OCI-LY1 (cell line): ENCODE measurements at regions not wholly inside any gene's neighbourhood (a gene's known extent, or its start where the extent isn't known, plus 50 kb on each side); places are given as distances from the start of the nearest gene placed in this dataset.

Experiments used
- H2AFZ ChIP-seq: fragments of 200-600 bp; sonication (generic), shearing (Covaris generic); 2 replicates; pipeline ENCODE4 v1.6.0; 2014; ENCODE audit warnings: antibody characterized with exemption, mild to moderate bottlenecking, low read length
- H3F3A ChIP-seq: fragments of 200-600 bp; sonication (generic), shearing (Covaris generic); 2 replicates; pipeline ENCODE4 v1.6.0; 2014; ENCODE audit warnings: mild to moderate bottlenecking, antibody characterized with exemption, low read length, moderate library complexity; ENCODE audit not compliant: insufficient read depth
- H3K27ac ChIP-seq: fragments of 200-600 bp; sonication (generic); 2 replicates; pipeline ENCODE4 v1.5.1; 2014; ENCODE audit warnings: low read length, mixed run types, mild to moderate bottlenecking, low read depth; ENCODE audit not compliant: poor library complexity, severe bottlenecking
- H3K27me3 ChIP-seq: fragments of 200-600 bp; sonication (generic); 2 replicates; pipeline ENCODE4 v1.6.0; 2014; ENCODE audit warnings: antibody characterized with exemption, mild to moderate bottlenecking, low read length, moderate library complexity; ENCODE audit not compliant: insufficient read depth
- H3K36me3 ChIP-seq: fragments of 200-600 bp; sonication (generic); 2 replicates; pipeline ENCODE4 v1.6.1; 2014; ENCODE audit warnings: mild to moderate bottlenecking, antibody characterized with exemption, low read length, moderate library complexity, mixed read lengths; ENCODE audit not compliant: insufficient read depth
- H3K4me1 ChIP-seq: fragments of 200-600 bp; sonication (generic); 2 replicates; pipeline ENCODE4 v1.5.1; 2014; ENCODE audit warnings: mild to moderate bottlenecking, low read length, moderate library complexity; ENCODE audit not compliant: insufficient read depth, severe bottlenecking
- H3K4me2 ChIP-seq: fragments of 200-600 bp; sonication (generic), shearing (Covaris generic); 2 replicates; pipeline ENCODE4 v1.6.1; 2014; ENCODE audit warnings: low read length
- H3K4me3 ChIP-seq: fragments of 200-600 bp; sonication (generic); 2 replicates; pipeline ENCODE4 v1.5.1; 2014; ENCODE audit warnings: low read length, low read depth, mild to moderate bottlenecking, mixed read lengths; ENCODE audit not compliant: poor library complexity, severe bottlenecking
- H3K79me2 ChIP-seq: fragments of 200-600 bp; shearing (Covaris generic); 2 replicates; pipeline ENCODE4 v1.6.1; 2016; ENCODE audit warnings: mixed run types, low read length, mixed read lengths; ENCODE audit not compliant: insufficient read depth
- H3K9ac ChIP-seq: fragments of 200-600 bp; sonication (generic), shearing (Covaris generic); 2 replicates; pipeline ENCODE4 v1.6.1; 2014; ENCODE audit warnings: mild to moderate bottlenecking, low read length, mixed read lengths
- H3K9me2 ChIP-seq: fragments of 200-600 bp; sonication (generic), shearing (Covaris generic); 2 replicates; pipeline ENCODE4 v1.6.1; 2014; ENCODE audit warnings: low read depth, mild to moderate bottlenecking, low read length, mixed read lengths
- H3K9me3 ChIP-seq: fragments of 200-600 bp; shearing (Covaris generic); 2 replicates; pipeline ENCODE4 v1.6.1; 2014; ENCODE audit warnings: low read length, mixed read lengths
- H4K20me1 ChIP-seq: fragments of 200-600 bp; sonication (generic), shearing (Covaris generic); 2 replicates; pipeline ENCODE4 v1.6.0; 2016; ENCODE audit warnings: mild to moderate bottlenecking, low read length; ENCODE audit not compliant: insufficient read depth
- EZH2 ChIP-seq: fragments of 200-600 bp; sonication (generic), shearing (Covaris generic); IDR thresholded peaks from 2 replicates; pipeline ENCODE4 v1.8.0; 2017; ENCODE audit warnings: borderline replicate concordance, mixed run types, mild to moderate bottlenecking, antibody characterized with exemption, low read length, moderate library complexity, mixed read lengths
- TF ChIP-seq, protein P1 (sequence below): fragments of 200-600 bp; sonication (generic), shearing (Covaris generic); IDR thresholded peaks from 2 replicates; pipeline ENCODE4 v1.5.1; 2017; ENCODE audit warnings: mild to moderate bottlenecking, antibody characterized with exemption, low read length, moderate library complexity, mixed read lengths

- no peaks in the 10 kb centered on the region for H3K9me3 ChIP-seq
- H3K9me2 ChIP-seq: no peaks in the 10 kb centered on the region
- TF ChIP-seq, protein P1, sequence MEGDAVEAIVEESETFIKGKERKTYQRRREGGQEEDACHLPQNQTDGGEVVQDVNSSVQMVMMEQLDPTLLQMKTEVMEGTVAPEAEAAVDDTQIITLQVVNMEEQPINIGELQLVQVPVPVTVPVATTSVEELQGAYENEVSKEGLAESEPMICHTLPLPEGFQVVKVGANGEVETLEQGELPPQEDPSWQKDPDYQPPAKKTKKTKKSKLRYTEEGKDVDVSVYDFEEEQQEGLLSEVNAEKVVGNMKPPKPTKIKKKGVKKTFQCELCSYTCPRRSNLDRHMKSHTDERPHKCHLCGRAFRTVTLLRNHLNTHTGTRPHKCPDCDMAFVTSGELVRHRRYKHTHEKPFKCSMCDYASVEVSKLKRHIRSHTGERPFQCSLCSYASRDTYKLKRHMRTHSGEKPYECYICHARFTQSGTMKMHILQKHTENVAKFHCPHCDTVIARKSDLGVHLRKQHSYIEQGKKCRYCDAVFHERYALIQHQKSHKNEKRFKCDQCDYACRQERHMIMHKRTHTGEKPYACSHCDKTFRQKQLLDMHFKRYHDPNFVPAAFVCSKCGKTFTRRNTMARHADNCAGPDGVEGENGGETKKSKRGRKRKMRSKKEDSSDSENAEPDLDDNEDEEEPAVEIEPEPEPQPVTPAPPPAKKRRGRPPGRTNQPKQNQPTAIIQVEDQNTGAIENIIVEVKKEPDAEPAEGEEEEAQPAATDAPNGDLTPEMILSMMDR: no peak
- no peak for TF ChIP-seq EZH2
- no peak overlapping the region for H3K27ac ChIP-seq
- H3K4me3 ChIP-seq: no peak overlapping the region
- H3K4me2 ChIP-seq: no peak overlapping the region
- no peak overlapping the region for H2AFZ ChIP-seq
- no peaks in the 10 kb centered on the region for H3K79me2 ChIP-seq
- no peaks in the 10 kb centered on the region for H4K20me1 ChIP-seq
- H3K27me3 ChIP-seq: no peaks in the 10 kb centered on the region
- no peak overlapping the region for H3K9ac ChIP-seq
- H3F3A ChIP-seq: no peaks in the 10 kb centered on the region
- H3K4me1 ChIP-seq: no peaks in the 10 kb centered on the region
- no peaks in the 10 kb centered on the region for H3K36me3 ChIP-seq
Measured at GRCh38 chr22:49371325-49372110, 456.2 kb downstream of the BRD1 start.

- H3K27ac ChIP-seq: no peak overlapping the region
- no peaks in the 10 kb centered on the region for H3K4me1 ChIP-seq
- no peak overlapping the region for H3K4me2 ChIP-seq
- no peaks in the 10 kb centered on the region for H3K9me3 ChIP-seq
- no peaks in the 10 kb centered on the region for H4K20me1 ChIP-seq
- no peaks in the 10 kb centered on the region for H3K27me3 ChIP-seq
- no peak for TF ChIP-seq EZH2
- TF ChIP-seq, protein P1: no peak
- H3F3A ChIP-seq: no peaks in the 10 kb centered on the region
- H3K4me3 ChIP-seq: no peak overlapping the region
- H3K36me3 ChIP-seq: no peaks in the 10 kb centered on the region
- H3K9ac ChIP-seq: no peak overlapping the region
- H2AFZ ChIP-seq: no peak overlapping the region
- H3K9me2 ChIP-seq: no peaks in the 10 kb centered on the region
- no peaks in the 10 kb centered on the region for H3K79me2 ChIP-seq
Measured at GRCh38 chr22:49370627-49371301, 456.9 kb downstream of the BRD1 start.

DNA sequence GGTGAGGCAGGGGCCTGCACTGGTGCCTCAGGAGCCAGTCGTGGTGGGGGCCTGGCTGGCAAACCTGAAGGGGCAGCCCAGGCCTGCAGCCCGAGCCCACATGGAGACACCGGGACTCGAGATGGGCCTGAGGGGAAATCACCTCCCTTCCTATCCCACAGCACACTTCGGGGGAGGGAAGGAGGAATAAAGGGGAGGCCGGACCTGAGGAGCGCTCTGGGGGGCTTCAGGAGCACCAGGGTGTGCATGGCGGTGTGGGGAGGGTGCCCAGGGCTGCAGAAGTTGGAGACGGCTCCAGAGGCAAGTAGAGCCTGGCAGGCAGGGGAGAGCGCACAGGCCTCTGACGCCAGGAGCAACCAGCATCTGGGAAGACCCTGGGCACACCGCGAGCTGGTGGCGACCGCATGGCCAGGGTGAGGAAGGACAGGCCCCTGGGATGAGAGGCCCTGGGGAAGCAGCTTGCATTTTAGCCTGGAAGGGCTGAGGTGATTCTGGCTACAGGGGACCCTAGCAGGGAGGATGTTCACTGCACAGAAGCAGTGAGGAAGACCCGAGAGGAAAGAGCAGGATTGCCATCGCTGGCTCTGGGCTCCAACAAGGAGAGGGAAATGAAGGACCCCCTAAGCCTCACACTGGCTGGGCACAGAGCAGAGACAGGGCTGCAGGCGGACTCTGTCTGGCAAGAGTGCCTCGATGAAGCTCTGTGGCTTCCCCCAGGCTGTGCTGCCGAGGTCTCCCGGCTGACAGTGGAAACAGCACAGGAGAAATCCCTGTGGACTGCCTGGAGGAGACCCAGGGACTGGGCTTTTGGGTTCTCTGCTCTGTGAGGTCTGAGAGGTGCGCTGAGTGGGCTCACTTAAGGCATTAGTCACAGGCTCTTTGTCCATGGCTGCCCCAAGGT lies 457.7 kb downstream of the BRD1 start:
- Histone ChIP-seq H3K27ac (no peak overlapping the region), H3K36me3 (no peaks in the 10 kb centered on the region), H3F3A (no peaks in the 10 kb centered on the region), H2AFZ (no peak overlapping the region), H3K27me3 (no peaks in the 10 kb centered on the region), H3K79me2 (no peaks in the 10 kb centered on the region), H3K4me2 (no peak overlapping the region), H3K4me1 (no peaks in the 10 kb centered on the region), H3K4me3 (no peak overlapping the region), H4K20me1 (no peaks in the 10 kb centered on the region), H3K9ac (no peak overlapping the region), H3K9me3 (no peaks in the 10 kb centered on the region), H3K9me2 (no peaks in the 10 kb centered on the region)
- TF ChIP-seq, protein P1: no peak
- no peak for TF ChIP-seq EZH2
